Neural cell (in vitro differentiated cells): ENCODE measurements at regions not wholly inside any gene's neighbourhood (a gene's known extent, or its start where the extent isn't known, plus 50 kb on each side); places are given as distances from the start of the nearest gene placed in this dataset.

ENCODE experiments used
- H2AFZ ChIP-seq: fragments of 200-600, 300-800 bp; sonication (generic), shearing (Covaris generic); 2 replicates; pipeline ENCODE4 v1.6.0; 2014; ENCODE audit warnings: low read depth, mild to moderate bottlenecking, antibody characterized with exemption, low read length, moderate library complexity
- H3F3A ChIP-seq: fragments of 200-600 bp; shearing (Covaris generic); 2 replicates; pipeline ENCODE4 v1.6.1; 2016; ENCODE audit warnings: mild to moderate bottlenecking, moderate library complexity, mixed read lengths, antibody characterized with exemption, low read length; ENCODE audit not compliant: insufficient read depth, poor library complexity, severe bottlenecking
- H3K27ac ChIP-seq: fragments of 200-600, 300-800 bp; sonication (generic), shearing (Covaris generic); 2 replicates; pipeline ENCODE4 v1.5.1; 2014; ENCODE audit warnings: mild to moderate bottlenecking, low read length, moderate library complexity
- H3K27me3 ChIP-seq: fragments of 300-800, 200-600 bp; sonication (generic), shearing (Covaris generic); 2 replicates; pipeline ENCODE4 v1.6.0; 2014; ENCODE audit warnings: mild to moderate bottlenecking, low read depth, low read length, moderate library complexity; ENCODE audit not compliant: insufficient read depth
- H3K36me3 ChIP-seq: fragments of 300-800, 200-600 bp; sonication (generic), shearing (Covaris generic); 2 replicates; pipeline ENCODE4 v1.5.1; 2014; ENCODE audit warnings: mild to moderate bottlenecking, antibody characterized with exemption, low read length, moderate library complexity; ENCODE audit not compliant: insufficient read depth
- H3K4me2 ChIP-seq: fragments of 300-800, 200-600 bp; sonication (generic), shearing (Covaris generic); 2 replicates; pipeline ENCODE4 v1.6.0; 2014; ENCODE audit warnings: mild to moderate bottlenecking, low read length
- H3K4me3 ChIP-seq: fragments of 300-800, 200-600 bp; sonication (generic), shearing (Covaris generic); 2 replicates; pipeline ENCODE4 v1.5.1; 2014; ENCODE audit warnings: mild to moderate bottlenecking, low read length, moderate library complexity
- H3K79me2 ChIP-seq: fragments of 200-600 bp; shearing (Covaris generic); replicated peaks from 2 replicates; pipeline ENCODE4 v1.6.0; 2014; ENCODE audit warnings: mild to moderate bottlenecking, low read length, moderate library complexity; ENCODE audit not compliant: insufficient read depth
- H3K9ac ChIP-seq: fragments of 300-800, 200-600 bp; sonication (generic), shearing (Covaris generic); 2 replicates; pipeline ENCODE4 v1.6.1; 2016; ENCODE audit warnings: mild to moderate bottlenecking, low read length, mixed read lengths
- H3K9me2 ChIP-seq: fragments of 200-600 bp; shearing (Covaris generic); 2 replicates; pipeline ENCODE4 v1.6.1; 2016; ENCODE audit warnings: mild to moderate bottlenecking, low read length, mixed read lengths; ENCODE audit not compliant: insufficient read depth
- H3K9me3 ChIP-seq: fragments of 200-600, 300-800 bp; sonication (generic), shearing (Covaris generic); 2 replicates; pipeline ENCODE4 v1.6.1; 2016; ENCODE audit warnings: mild to moderate bottlenecking, mixed run types, low read length, moderate library complexity, mixed read lengths
- H4K20me1 ChIP-seq: fragments of 200-600 bp; shearing (Covaris generic); 2 replicates; pipeline ENCODE4 v1.6.1; 2016; ENCODE audit warnings: mild to moderate bottlenecking, mixed run types; ENCODE audit not compliant: insufficient read depth
- CTCF ChIP-seq: fragments of 450-650 bp; IDR thresholded peaks from 2 replicates; pipeline ENCODE4 v1.5.1; 2014; ENCODE audit warnings: antibody characterized with exemption, mild to moderate bottlenecking, moderate library complexity; ENCODE audit not compliant: poor library complexity, severe bottlenecking
- EP300 ChIP-seq: fragments of 450-650 bp; conservative IDR thresholded peaks from 2 replicates; pipeline ENCODE4 v1.6.1; 2014; ENCODE audit warnings: antibody characterized with exemption, mild to moderate bottlenecking, moderate library complexity; ENCODE audit not compliant: poor library complexity, severe bottlenecking
- EZH2 ChIP-seq: fragments of 200-600, 300-800 bp; shearing (Covaris generic), sonication (generic); IDR thresholded peaks from 2 replicates; pipeline ENCODE4 v1.6.1; 2014; ENCODE audit warnings: antibody characterized with exemption, low read length, borderline replicate concordance, mild to moderate bottlenecking; ENCODE audit not compliant: insufficient read depth, poor library complexity, severe bottlenecking
- MXI1 ChIP-seq: fragments of 450-650 bp; conservative IDR thresholded peaks from 2 replicates; pipeline ENCODE4 v1.6.1; 2014; ENCODE audit warnings: antibody characterized with exemption, mild to moderate bottlenecking; ENCODE audit not compliant: poor library complexity, severe bottlenecking
- POLR2AphosphoS5 ChIP-seq: IDR thresholded peaks from 2 replicates; pipeline ENCODE4 v1.6.1; 2012
- RAD21 ChIP-seq: fragments of 450-650 bp; conservative IDR thresholded peaks from 2 replicates; pipeline ENCODE4 v1.6.1; 2014; ENCODE audit warnings: antibody characterized with exemption, mild to moderate bottlenecking, moderate library complexity
- SMC3 ChIP-seq: fragments of 450-650 bp; conservative IDR thresholded peaks from 2 replicates; pipeline ENCODE4 v1.6.1; 2014; ENCODE audit warnings: antibody characterized with exemption, mild to moderate bottlenecking, moderate library complexity; ENCODE audit not compliant: poor library complexity
- TAF1 ChIP-seq: IDR thresholded peaks from 2 replicates; pipeline ENCODE4 v1.6.1; 2012; ENCODE audit warnings: low read depth
- TF ChIP-seq, protein P1 (sequence below): IDR thresholded peaks from 2 replicates; pipeline ENCODE4 v1.6.1; 2012; ENCODE audit warnings: borderline replicate concordance

GRCh38 chr4:17414392-17414791 is 97.5 kb downstream of the QDPR start:
- H3K9me3 ChIP-seq = no peaks in the 10 kb centered on the region

GRCh38 chr4:17400686-17401085 is 111.2 kb downstream of the QDPR start:
- Histone ChIP-seq H3K9me3 (no peaks in the 10 kb centered on the region), H2AFZ (no peak overlapping the region), H3K79me2 (no peaks in the 10 kb centered on the region), H3K27ac (no peak overlapping the region), H3K4me3 (no peak overlapping the region), H3K36me3 (no peaks in the 10 kb centered on the region), H3K4me2 (no peak overlapping the region), H3K27me3 (no peaks in the 10 kb centered on the region), H3K9me2 (no peaks in the 10 kb centered on the region), H4K20me1 (no peaks in the 10 kb centered on the region), H3F3A (no peaks in the 10 kb centered on the region), H3K9ac (no peak overlapping the region)
- TF ChIP-seq TAF1 (no peak), RAD21 (no peak), SMC3 (no peak), POLR2AphosphoS5 (no peak), CTCF (no peak), EP300 (no peak), MXI1 (no peak), EZH2 (no peak)
- TF ChIP-seq, protein P1, sequence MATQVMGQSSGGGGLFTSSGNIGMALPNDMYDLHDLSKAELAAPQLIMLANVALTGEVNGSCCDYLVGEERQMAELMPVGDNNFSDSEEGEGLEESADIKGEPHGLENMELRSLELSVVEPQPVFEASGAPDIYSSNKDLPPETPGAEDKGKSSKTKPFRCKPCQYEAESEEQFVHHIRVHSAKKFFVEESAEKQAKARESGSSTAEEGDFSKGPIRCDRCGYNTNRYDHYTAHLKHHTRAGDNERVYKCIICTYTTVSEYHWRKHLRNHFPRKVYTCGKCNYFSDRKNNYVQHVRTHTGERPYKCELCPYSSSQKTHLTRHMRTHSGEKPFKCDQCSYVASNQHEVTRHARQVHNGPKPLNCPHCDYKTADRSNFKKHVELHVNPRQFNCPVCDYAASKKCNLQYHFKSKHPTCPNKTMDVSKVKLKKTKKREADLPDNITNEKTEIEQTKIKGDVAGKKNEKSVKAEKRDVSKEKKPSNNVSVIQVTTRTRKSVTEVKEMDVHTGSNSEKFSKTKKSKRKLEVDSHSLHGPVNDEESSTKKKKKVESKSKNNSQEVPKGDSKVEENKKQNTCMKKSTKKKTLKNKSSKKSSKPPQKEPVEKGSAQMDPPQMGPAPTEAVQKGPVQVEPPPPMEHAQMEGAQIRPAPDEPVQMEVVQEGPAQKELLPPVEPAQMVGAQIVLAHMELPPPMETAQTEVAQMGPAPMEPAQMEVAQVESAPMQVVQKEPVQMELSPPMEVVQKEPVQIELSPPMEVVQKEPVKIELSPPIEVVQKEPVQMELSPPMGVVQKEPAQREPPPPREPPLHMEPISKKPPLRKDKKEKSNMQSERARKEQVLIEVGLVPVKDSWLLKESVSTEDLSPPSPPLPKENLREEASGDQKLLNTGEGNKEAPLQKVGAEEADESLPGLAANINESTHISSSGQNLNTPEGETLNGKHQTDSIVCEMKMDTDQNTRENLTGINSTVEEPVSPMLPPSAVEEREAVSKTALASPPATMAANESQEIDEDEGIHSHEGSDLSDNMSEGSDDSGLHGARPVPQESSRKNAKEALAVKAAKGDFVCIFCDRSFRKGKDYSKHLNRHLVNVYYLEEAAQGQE = no peak

More at GRCh38 chr4:17414392-17414791, 97.5 kb downstream of the QDPR start:
- no peaks in the 10 kb centered on the region for H3K79me2 ChIP-seq
- H3K4me2 ChIP-seq = no peak overlapping the region
- no peak overlapping the region for H3K27ac ChIP-seq
- no peak overlapping the region for H2AFZ ChIP-seq
- H3K36me3 ChIP-seq = no peaks in the 10 kb centered on the region
- H4K20me1 ChIP-seq = no peaks in the 10 kb centered on the region
- H3F3A ChIP-seq = no peaks in the 10 kb centered on the region
- H3K27me3 ChIP-seq = no peaks in the 10 kb centered on the region
- TF ChIP-seq RAD21 (no peak), TAF1 (no peak), POLR2AphosphoS5 (no peak), MXI1 (no peak)
- no peaks in the 10 kb centered on the region for H3K9me2 ChIP-seq
- H3K9ac ChIP-seq = no peak overlapping the region
- no peak overlapping the region for H3K4me3 ChIP-seq

- H3K79me2 ChIP-seq = no peaks in the 10 kb centered on the region
Measured at GRCh38 chr4:17398805-17399204, 113.1 kb downstream of the QDPR start.

More at GRCh38 chr4:17398805-17399204, 113.1 kb downstream of the QDPR start:
- Histone ChIP-seq H3K9me2 (no peaks in the 10 kb centered on the region), H3K9ac (no peak overlapping the region), H3K4me3 (no peak overlapping the region), H3K27ac (no peak overlapping the region), H3K9me3 (no peaks in the 10 kb centered on the region), H2AFZ (no peak overlapping the region), H3K27me3 (no peaks in the 10 kb centered on the region), H4K20me1 (no peaks in the 10 kb centered on the region), H3K4me2 (no peak overlapping the region), H3K36me3 (no peaks in the 10 kb centered on the region), H3F3A (no peaks in the 10 kb centered on the region)
- no peak for TF ChIP-seq EZH2
- no peak for TF ChIP-seq RAD21
- no peak for TF ChIP-seq EP300
- no peak for TF ChIP-seq CTCF
- no peak for TF ChIP-seq TAF1
